ENCODE measurements at regions not wholly inside any gene's neighbourhood (a gene's known extent, or its start where the extent isn't known, plus 50 kb on each side); places are given as distances from the start of the nearest gene placed in this dataset.
"Not testable (repeated sequence)": the region's sequence is repeated elsewhere in the genome, so short reads cannot be mapped to it uniquely, and the experiment has no call there.

GRCh38 chr6:15905488-15906419 is 223.1 kb upstream of the MYLIP start:
- no peak for DNase-seq

GRCh38 chr6:15904651-15905376 is 224.1 kb upstream of the MYLIP start:
- no peak for DNase-seq

GRCh38 chr6:15901141-15902115 is 227.5 kb upstream of the MYLIP start:
- DNase-seq = no peak

GRCh38 chr6:15898693-15899092 is 230.2 kb upstream of the MYLIP start:
- no peak for DNase-seq

GRCh38 chr6:15897063-15897876 is 231.6 kb upstream of the MYLIP start:
- DNase-seq = peak in 1 of 56 donors; percentile 18

GRCh38 chr6:15894973-15895725 is 232.3 kb upstream of the DTNBP1 start:
- DNase-seq = no peak

- no peak for DNase-seq
These were observed 230.9 kb upstream of the DTNBP1 start for GRCh38 chr6:15893556-15894253.

- no peak for DNase-seq
These were observed 229.5 kb upstream of the DTNBP1 start for GRCh38 chr6:15892369-15892768.

GRCh38 chr6:15888798-15889772 is 226.3 kb upstream of the DTNBP1 start:
- no peak for DNase-seq

- DNase-seq = peak in 3 of 56 donors; percentile 2 to 6 (median 4)
These were observed 224.9 kb upstream of the DTNBP1 start for GRCh38 chr6:15887491-15888461.

- no peak for DNase-seq
These were observed 222.8 kb upstream of the DTNBP1 start for GRCh38 chr6:15885624-15886023.

- not testable (repeated sequence) for DNase-seq
These were observed 220.8 kb upstream of the DTNBP1 start for GRCh38 chr6:15883593-15883992.

- DNase-seq = no peak
These were observed 220.1 kb upstream of the DTNBP1 start for GRCh38 chr6:15882915-15883314.

- DNase-seq = no peak
These were observed 219.5 kb upstream of the DTNBP1 start for GRCh38 chr6:15882345-15882744.

GRCh38 chr6:15881150-15881549 is 218.3 kb upstream of the DTNBP1 start:
- peak in 4 of 56 donors; percentile 2 to 28 (median 5) for DNase-seq

GRCh38 chr6:15880262-15880973 is 217.6 kb upstream of the DTNBP1 start:
- DNase-seq = no peak
